Fibroblast of skin of left biceps (primary cell): ENCODE measurements at regions not wholly inside any gene's neighbourhood (a gene's known extent, or its start where the extent isn't known, plus 50 kb on each side); places are given as distances from the start of the nearest gene placed in this dataset.
"Not testable (repeated sequence)": the region's sequence is repeated elsewhere in the genome, so short reads cannot be mapped to it uniquely, and the experiment has no call there.

Experiments used
- DNase-seq, 2 experiments: peaks; one replicate each; pipeline ENCODE4 v3.0.0-alpha.2; 2013; ENCODE audit warnings: low read depth in 2 of 2

DNA sequence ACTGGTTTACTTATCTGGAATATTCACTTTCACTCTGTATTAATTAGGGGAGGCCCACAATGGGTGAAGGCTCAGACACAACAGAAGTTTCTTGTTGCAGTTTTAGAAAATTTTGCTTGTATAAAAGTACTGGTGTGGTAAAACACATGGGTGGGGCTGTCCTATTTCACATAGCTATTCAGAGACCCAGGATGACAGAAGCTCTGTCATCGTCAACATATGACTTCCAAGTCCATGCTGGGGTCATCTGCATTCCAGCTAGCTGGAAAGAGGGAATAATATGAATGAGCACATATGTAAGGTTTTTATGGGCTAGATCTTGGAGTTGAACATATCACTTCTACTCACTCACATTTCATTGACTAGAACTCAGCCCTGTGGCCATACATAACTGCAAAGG, 166.4 kb upstream of the KCTD3 start:
- no peak for DNase-seq

GRCh38 chr1:215402147-215402546, 165.0 kb upstream of the KCTD3 start:
- DNase-seq: no peak

DNA sequence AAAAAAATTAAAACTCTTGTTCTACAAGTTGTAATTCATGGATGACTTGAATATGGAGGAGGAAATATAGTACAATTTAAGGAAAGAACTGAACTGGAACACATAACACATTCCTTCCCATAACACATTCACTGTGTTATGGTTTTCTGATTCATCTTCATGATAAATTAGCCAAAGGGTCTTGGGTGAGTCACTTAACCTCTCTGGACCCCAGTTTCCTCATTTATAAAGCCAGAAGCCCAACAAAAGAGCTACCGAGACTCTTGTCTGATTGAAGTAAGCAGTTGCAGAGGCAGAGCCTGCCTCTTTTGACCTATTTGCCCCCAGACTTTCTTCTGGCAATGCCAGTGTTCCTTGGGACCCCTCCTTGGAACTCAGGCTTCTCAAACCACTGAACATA, 161.9 kb upstream of the KCTD3 start:
- no peak for DNase-seq

DNA sequence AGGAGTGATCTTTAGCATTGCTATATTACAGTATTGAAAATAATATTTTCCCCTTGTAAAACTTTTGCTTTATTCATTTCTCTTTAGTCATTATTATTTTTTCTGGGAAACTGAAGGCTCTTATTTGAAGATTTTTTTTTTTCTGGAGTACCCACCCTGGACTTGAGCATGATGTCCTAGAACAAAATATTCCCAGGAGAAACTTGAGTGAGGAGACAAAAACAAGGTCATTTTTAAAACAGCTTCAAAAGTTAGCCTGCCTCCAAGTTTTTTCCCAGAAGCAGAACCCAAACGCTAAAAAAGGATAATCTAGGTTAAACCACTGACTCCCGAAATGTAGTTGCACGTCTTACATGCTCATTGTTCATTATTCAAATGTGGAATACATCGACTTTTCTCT, 160.2 kb upstream of the KCTD3 start:
- DNase-seq: no peak

GRCh38 chr1:215407575-215407974, 159.5 kb upstream of the KCTD3 start:
- DNase-seq: no peak

- DNase-seq: not testable (repeated sequence)
Measured at GRCh38 chr1:215409546-215409945, 157.6 kb upstream of the KCTD3 start.

DNA sequence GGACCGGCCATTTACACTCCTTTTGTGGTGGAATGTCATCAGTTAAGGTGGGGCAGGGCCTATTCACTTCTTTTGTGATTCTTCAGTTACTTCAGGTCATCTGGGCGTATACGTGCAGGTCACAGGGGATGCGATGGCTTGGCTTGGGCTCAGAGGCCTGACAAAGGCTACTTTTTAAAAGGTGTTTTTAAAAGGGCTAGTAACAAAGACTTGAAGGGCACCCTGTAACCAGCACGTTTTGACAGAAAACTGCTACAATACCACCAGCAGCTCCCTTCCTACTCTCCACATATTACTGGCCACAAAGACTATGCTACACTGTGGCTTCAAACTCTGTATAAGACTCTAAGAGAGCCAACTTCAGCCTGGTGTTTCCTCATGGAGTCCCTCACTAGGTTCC, 151.6 kb upstream of the KCTD3 start:
- DNase-seq: not testable (repeated sequence)

DNA sequence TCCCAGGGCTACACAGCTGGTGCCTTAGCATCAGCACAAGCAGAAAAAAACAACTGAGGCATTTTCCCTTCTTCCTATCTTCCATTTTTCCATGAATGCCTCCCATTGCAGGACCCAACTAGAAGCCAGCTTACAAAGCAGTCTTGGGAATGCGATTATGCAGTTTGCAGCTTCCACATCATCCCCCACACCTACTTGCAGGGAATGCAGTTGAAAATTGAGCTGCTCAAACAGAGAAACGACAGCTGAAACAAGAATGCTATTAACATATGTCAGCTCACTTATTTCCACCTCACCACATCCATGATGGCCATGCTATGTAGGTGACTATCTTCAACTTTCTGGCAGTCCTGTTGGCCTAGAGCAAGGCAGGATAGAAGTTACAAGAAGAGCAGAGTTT, 150.6 kb upstream of the KCTD3 start:
- no peak for DNase-seq

DNA sequence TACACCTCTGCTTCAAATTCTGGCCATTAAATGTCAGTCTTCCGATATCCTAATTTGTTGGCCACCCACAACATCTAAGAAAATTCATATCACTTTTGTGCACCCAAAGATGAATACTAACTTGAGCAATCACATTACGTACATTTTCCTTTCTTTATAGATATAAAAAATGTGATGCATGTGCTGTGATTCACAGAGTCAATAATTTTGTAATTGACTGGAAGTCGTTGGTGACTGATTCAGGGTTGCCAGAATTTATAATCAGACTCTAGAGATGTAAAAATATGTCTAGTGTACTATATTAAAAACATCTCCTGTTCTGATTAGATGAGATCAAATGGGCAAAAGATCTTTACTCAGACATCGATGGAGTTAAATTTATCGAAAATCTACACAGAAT, 150.0 kb upstream of the KCTD3 start:
- peak in 1 of 2 experiments; percentile 33 for DNase-seq

DNA sequence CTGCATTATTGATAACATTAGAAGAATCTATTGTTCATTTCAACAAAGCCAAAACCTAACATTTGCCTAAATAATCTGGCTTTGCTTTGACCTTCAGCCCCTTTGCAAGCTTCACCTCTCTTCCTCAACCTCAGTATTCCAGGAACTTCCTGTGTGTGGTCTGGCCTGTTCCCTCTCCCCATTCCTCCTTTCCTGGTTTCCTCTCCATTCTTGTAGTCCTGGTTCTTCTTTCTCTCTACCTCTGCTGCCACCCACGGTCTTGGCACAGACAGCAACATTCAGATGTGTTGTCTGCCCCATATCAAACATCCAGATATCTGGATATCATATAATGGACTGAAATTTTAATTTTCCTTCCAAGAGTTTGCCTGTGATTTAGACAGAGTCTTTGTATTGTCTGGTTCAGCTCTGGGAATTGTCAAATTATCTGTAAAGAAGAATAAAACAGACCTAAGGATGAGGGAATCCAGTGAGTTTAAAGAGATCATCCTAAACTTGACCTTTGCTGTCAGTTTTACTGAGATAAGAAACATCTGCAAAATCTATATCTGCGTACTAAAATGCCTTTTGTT, 148.1 kb upstream of the KCTD3 start:
- DNase-seq: no peak

- DNase-seq: no peak
Measured at GRCh38 chr1:215421744-215422143, 145.4 kb upstream of the KCTD3 start.

- DNase-seq: no peak
Measured at GRCh38 chr1:215423288-215423687, 143.8 kb upstream of the KCTD3 start.

DNA sequence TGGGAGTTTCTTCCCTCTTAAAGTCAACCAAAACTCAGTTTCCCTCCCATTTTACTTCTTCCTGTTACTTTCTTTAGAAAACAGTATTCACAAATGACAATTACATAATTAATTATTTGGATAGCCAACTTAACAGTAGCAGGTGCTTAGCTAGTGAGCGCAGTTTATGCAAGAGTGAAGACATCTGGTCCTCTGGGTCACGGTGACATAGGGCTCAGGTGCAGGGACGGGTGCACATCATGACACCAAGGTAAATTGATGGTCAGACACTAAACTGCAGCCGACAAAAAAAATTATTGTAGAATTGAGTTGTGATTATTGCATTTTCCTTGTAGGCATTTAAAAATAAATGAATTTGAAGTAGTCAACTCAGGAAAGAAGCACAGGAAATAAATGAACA, 142.0 kb upstream of the KCTD3 start:
- DNase-seq: no peak

DNA sequence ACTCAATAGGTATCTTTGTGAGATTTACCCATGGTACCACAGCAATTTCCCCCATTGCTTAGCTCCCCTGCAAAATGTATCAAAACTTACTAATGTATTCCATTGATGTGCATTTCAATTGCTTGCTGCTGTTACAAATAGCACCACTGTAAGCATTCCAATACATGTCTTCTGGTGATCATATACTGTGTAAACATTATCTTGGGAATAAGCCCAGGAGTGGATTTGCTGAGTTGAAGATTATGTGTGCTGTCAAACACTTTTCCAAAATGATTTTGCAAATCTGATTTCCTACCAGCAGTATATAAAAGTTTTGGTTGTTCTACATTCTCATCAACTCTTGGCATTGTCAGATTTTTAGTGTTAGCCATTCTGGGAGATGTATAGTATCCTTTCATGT, 141.0 kb upstream of the KCTD3 start:
- DNase-seq: no peak

DNA sequence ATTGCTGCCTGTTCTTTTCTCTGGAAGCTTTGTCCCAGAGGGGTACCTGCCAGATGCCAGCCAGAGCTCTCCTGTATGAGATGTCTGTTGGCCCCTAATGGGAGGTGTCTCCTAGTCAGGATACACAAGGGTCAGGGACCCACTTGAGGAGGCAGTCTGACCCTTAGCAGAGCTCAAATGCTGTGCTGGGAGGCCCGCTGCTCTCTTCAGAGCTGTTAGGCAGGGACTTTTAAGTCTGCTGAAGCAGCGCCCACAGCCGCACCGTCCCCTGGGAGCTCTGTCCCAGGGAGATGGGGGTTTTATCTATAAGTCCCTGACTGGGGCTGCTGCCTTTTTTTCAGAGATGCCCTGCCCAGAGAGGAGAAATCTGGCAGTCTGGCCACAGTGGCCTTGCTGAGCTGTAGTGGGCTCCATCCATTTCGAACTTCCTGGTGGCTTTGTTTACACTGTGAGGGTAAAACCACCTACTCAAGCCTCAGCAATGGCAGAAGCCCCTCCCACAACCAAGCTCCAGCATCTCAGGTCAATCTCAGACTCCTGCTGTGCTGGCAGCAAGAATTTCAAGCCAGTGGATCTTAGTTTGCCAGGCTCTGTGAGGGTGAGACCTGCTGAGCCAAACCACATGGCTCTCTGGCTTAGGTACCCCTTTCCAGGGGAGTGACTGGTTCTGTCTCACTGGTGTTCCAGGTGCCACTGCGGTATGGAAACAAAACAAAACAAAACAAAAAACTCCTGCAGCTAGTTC, 134.4 kb upstream of the KCTD3 start:
- DNase-seq: not testable (repeated sequence)

DNA sequence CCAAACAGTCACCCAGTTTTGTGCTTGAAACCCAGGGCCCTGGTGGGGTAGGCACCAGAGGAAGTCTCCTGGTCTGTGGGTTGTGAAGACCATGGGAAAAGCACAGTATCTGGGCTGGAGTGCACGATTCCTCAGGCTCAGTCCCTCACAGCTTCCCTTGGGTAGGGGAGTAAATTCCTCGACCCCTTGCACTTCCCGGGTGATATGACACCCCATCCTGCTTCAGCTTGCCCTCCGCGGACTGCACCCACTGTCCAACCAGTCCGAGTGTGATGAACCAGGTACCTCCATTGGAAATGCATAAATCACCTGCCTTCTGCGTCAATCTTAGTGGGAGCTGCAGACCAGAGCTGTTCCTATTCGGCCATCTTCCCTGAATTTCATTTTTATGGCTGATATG, 133.9 kb upstream of the KCTD3 start:
- DNase-seq: no peak

- no peak for DNase-seq
Measured at GRCh38 chr1:215439549-215439948, 127.6 kb upstream of the KCTD3 start.

DNA sequence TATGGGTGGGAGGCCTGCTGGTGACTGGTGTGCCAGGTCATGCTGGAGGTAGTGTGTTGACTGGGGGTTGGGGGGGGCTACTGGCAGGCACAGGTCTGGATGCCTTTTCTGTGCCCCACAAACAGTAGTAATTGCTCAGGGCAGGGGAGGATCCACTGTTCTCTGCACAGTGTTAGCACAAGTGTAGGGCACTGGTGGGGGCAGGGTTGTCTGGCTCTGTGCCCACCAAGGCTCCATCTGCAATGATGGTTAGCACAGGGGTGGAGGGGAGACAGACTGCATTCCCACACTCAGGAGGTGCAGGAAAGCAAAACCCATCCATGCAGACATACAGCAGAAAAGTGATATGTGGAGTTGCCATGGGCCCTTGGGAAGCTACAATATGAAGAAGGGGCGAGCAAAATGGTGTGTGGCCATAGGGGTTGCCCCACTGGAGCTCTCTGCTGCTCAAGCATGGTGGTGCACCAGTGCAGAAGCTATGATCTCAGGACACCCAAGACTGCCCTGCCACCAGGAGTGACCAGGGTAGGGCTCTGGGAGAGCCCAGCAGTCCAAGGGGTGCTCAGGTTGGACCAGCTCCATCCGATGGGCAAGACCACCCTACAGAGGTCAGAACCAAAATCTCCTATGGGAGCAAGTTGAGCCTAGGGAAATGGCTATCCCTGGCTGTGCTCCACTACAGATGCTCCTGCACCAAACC, 122.2 kb upstream of the KCTD3 start:
- no peak for DNase-seq

GRCh38 chr1:215448014-215448413, 119.1 kb upstream of the KCTD3 start:
- peak in 1 of 2 experiments; percentile 12 for DNase-seq

GRCh38 chr1:215449147-215449546, 118.0 kb upstream of the KCTD3 start:
- not testable (repeated sequence) for DNase-seq

DNA sequence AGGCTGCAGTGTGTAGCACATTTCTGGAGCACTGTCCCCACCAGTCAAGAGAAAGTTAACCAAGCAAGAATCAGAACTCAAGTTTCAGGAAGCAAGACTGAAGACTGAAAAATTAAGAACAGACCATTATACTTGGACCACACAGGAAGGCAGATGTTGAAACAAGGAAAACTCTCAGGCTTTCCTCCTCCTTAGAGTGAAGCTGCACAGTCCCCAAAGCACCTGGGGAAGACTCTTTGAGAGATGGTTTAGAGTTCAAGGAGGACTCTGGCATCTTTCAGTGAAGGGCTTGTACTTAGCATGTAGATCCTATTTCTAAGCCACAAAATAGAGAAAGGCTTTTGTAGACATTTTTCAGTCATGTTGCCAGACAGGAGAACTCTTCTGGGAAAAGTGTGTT, 113.7 kb upstream of the KCTD3 start:
- DNase-seq: no peak

- DNase-seq: no peak
Measured at GRCh38 chr1:215457213-215457612, 109.9 kb upstream of the KCTD3 start.

DNA sequence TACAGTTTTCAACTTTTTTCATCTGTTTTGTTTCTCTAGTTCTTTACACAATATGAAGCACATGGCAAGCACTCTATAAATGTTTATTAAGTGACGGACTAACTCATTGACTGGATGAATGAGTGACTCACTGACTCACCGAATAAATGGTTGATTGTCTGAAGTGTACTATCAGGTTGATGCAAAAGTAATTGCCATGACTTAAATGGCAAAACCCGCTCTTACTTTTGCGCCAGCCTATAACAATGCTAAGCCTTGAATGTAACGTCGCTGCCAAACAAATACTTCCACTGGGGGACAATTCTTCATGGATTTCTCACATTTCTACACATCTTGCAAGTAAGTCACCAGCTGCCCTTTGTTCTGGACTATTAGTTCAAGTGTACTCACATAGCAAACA, 109.0 kb upstream of the KCTD3 start:
- no peak for DNase-seq
